ENCODE measurements at regions not wholly inside any gene's neighbourhood (a gene's known extent, or its start where the extent isn't known, plus 50 kb on each side); places are given as distances from the start of the nearest gene placed in this dataset.

DNA sequence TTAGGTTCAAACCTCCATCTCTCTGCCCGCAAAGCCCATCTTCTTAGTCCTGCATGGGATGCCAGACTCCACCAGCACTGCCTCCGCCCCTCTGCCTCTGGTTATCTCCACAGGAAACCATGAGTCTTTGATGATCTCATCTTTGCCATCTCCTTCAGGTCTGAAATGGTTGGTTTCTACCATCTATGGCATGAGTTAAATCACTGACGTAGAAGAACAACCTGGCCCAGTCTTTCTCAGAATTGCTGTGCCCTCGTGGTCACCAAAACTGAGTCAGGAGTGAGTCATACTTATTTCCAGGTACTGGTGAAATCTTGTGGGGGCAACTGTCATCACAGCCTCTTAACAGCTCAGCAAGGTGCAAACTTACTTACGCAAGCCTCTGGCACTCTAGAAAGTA lies 468.7 kb upstream of the C16orf82 start:
- no peaks in the 10 kb centered on the region for H3K9me3 ChIP-seq (ENCODE audit: low read length)
- no peak overlapping the region for H3K4me3 ChIP-seq (ENCODE audit: low read depth, low read length, poor library complexity, severe bottlenecking)
- TF ChIP-seq EZH2 (IDR thresholded peaks at IDR 0.05; ENCODE audit: borderline replicate concordance, low read length), result no peak
- TF ChIP-seq, protein P1, sequence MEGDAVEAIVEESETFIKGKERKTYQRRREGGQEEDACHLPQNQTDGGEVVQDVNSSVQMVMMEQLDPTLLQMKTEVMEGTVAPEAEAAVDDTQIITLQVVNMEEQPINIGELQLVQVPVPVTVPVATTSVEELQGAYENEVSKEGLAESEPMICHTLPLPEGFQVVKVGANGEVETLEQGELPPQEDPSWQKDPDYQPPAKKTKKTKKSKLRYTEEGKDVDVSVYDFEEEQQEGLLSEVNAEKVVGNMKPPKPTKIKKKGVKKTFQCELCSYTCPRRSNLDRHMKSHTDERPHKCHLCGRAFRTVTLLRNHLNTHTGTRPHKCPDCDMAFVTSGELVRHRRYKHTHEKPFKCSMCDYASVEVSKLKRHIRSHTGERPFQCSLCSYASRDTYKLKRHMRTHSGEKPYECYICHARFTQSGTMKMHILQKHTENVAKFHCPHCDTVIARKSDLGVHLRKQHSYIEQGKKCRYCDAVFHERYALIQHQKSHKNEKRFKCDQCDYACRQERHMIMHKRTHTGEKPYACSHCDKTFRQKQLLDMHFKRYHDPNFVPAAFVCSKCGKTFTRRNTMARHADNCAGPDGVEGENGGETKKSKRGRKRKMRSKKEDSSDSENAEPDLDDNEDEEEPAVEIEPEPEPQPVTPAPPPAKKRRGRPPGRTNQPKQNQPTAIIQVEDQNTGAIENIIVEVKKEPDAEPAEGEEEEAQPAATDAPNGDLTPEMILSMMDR (IDR thresholded peaks at IDR 0.05; ENCODE audit: low read length), result no peak
- no peaks in the 10 kb centered on the region for H4K20me1 ChIP-seq (ENCODE audit: insufficient read depth, low read length)
- H3K27ac ChIP-seq (ENCODE audit: low read depth, low read length, poor library complexity, severe bottlenecking), result no peak overlapping the region
- H3K27me3 ChIP-seq (ENCODE audit: insufficient read depth, low read length), result no peaks in the 10 kb centered on the region; the same call in 1 of the 2 replicates
- H3K9ac ChIP-seq (ENCODE audit: low read length), result no peak overlapping the region
- no peaks in the 10 kb centered on the region for H3K79me2 ChIP-seq (ENCODE audit: insufficient read depth, low read length)
- no peak overlapping the region for H3K4me2 ChIP-seq (ENCODE audit: low read length)
- no peaks in the 10 kb centered on the region for H3K9me2 ChIP-seq (ENCODE audit: low read depth, low read length)
- H3K36me3 ChIP-seq (ENCODE audit: insufficient read depth, low read length), result no peaks in the 10 kb centered on the region
- no peaks in the 10 kb centered on the region for H3K4me1 ChIP-seq (ENCODE audit: insufficient read depth, low read length, severe bottlenecking)
- H2AFZ ChIP-seq (ENCODE audit: low read length), result no peak overlapping the region
- no peaks in the 10 kb centered on the region for H3F3A ChIP-seq (ENCODE audit: insufficient read depth, low read length)

DNA sequence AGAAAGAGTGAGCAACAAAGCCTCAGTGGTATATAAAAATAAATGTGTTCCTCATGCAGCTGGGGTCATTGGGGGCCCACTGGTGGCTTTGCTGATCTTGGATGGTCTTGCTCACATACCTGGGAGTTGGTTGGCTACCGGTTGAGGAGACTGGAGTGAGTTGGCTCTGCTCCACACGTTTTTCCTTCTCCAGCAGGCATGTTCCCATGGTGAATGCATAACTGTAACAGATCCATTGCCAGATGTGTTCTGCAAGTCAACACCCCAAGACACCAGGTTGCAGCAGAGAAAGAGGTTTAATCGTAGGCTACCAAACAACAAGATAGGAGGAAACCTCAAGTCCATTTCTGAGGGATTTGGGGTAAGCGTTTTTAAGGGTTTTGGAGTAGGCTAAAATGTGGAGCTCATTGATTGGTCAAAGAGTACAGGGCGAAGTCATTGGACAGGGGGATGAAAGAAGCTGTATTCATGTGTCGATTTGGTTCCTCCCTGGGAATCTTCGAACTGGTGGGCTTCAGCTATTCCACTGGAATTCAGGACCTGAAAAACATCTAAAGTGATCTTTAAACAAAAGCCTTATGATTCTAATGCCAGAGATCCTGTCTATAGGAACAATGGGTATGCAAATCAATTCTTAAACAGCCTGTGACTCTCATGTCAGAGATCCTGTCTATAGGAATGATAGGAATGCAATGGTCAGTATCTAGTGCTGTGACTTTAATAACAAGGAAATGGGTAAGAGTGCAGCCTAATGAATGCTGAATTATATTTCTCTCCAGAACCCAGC lies 467.5 kb upstream of the C16orf82 start:
- Histone ChIP-seq H3K4me2 (ENCODE audit: low read length) (no peak overlapping the region), H3K4me3 (ENCODE audit: low read depth, low read length, poor library complexity, severe bottlenecking) (no peak overlapping the region), H4K20me1 (ENCODE audit: insufficient read depth, low read length) (no peaks in the 10 kb centered on the region), H3K9me2 (ENCODE audit: low read depth, low read length) (no peaks in the 10 kb centered on the region), H3K9ac (ENCODE audit: low read length) (no peak overlapping the region), H3K79me2 (ENCODE audit: insufficient read depth, low read length) (no peaks in the 10 kb centered on the region), H3K27me3 (ENCODE audit: insufficient read depth, low read length) (no peaks in the 10 kb centered on the region; the same call in 1 of the 2 replicates), H2AFZ (ENCODE audit: low read length) (no peak overlapping the region), H3K36me3 (ENCODE audit: insufficient read depth, low read length) (no peaks in the 10 kb centered on the region), H3K4me1 (ENCODE audit: insufficient read depth, low read length, severe bottlenecking) (no peaks in the 10 kb centered on the region), H3K27ac (ENCODE audit: low read depth, low read length, poor library complexity, severe bottlenecking) (no peak overlapping the region), H3F3A (ENCODE audit: insufficient read depth, low read length) (no peaks in the 10 kb centered on the region), H3K9me3 (ENCODE audit: low read length) (no peaks in the 10 kb centered on the region)
- TF ChIP-seq EZH2 (IDR thresholded peaks at IDR 0.05; ENCODE audit: borderline replicate concordance, low read length), result no peak
- TF ChIP-seq, protein P1 (IDR thresholded peaks at IDR 0.05; ENCODE audit: low read length), result no peak

DNA sequence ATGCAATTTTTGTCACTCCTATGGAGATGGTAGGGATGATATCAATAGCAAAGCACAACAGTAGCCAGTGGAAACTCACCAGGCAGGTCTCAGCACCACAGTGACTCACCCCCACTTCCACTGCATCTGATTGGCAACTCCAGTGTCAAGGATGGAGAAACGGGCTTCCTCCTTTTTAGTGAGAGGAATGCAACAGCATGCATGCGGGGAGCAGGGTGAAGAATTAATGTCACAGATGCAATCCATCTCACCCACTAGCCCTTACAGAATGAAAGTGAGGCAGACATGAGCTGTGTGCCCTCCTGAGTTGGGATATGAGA lies 467.0 kb upstream of the C16orf82 start:
- Histone ChIP-seq H2AFZ (ENCODE audit: low read length) (no peak overlapping the region), H3K9me2 (ENCODE audit: low read depth, low read length) (no peaks in the 10 kb centered on the region), H3K4me3 (ENCODE audit: low read depth, low read length, poor library complexity, severe bottlenecking) (no peak overlapping the region), H3K9ac (ENCODE audit: low read length) (no peak overlapping the region), H3K27ac (ENCODE audit: low read depth, low read length, poor library complexity, severe bottlenecking) (no peak overlapping the region), H3K4me1 (ENCODE audit: insufficient read depth, low read length, severe bottlenecking) (no peaks in the 10 kb centered on the region), H3K79me2 (ENCODE audit: insufficient read depth, low read length) (no peaks in the 10 kb centered on the region), H3K36me3 (ENCODE audit: insufficient read depth, low read length) (no peaks in the 10 kb centered on the region), H3K4me2 (ENCODE audit: low read length) (no peak overlapping the region), H3F3A (ENCODE audit: insufficient read depth, low read length) (no peaks in the 10 kb centered on the region), H4K20me1 (ENCODE audit: insufficient read depth, low read length) (no peaks in the 10 kb centered on the region), H3K27me3 (ENCODE audit: insufficient read depth, low read length) (no peaks in the 10 kb centered on the region; the same call in 1 of the 2 replicates), H3K9me3 (ENCODE audit: low read length) (no peaks in the 10 kb centered on the region)
- TF ChIP-seq, protein P1 (IDR thresholded peaks at IDR 0.05; ENCODE audit: low read length), result no peak
- TF ChIP-seq EZH2 (IDR thresholded peaks at IDR 0.05; ENCODE audit: borderline replicate concordance, low read length), result no peak
